ENCODE measurements at regions not wholly inside any gene's neighbourhood (a gene's known extent, or its start where the extent isn't known, plus 50 kb on each side); places are given as distances from the start of the nearest gene placed in this dataset.

DNA sequence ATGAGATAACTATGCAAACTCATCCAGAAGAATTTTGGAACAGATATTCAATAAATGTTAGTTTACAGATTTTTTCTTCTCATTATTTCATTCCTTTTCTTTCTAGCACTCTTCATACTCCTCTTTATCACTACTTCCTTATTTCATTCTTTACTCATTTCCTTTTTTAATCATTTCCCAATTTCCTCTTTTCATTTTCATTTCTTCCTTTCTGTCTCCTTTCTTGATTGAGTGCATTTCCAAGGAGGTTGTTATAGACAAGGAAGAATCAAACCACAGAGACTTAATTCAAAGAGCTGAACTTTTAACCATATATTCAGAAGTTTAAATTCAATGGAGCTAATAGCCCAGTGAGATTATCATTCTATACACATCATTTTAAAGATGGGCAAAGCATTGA lies 600.7 kb downstream of the ARAP2 start:
- DNase-seq, result no peak

DNA sequence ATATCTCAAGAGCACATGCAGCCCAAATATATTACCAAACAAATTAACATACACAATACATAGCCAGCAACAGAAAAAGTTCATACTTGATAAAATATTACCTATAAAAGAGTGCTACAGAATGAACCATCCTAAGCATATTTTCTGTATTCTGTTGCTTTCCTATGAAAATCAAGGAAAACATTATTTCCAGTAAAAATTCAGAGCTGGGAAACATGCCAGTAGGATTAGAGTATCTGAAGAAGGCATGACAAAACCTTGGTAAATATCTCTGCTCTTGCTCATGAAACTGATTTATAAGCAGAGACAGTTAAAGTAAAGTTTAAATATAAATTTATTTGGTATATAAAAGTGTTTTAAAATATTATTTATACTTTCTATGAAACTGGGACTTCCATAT lies 599.7 kb downstream of the ARAP2 start:
- DNase-seq, result no peak

DNA sequence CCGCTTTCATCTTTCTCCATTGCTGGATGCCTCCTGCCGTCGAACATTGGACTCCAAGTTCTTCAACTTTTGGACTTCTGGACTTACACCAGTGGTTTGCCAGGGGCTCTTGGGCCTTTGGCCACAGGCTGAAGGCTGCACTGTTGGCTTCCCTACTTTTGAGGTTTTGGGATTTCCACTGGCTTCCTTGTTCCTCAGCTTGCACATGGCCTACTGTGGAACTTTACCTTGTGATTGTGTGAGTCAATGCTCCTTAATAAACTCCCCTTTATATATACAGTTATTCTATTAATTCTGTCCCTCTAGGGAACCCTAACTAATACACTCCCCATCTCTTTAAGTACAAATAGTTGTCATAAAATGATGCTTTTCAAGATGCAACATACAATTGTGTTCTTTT lies 595.3 kb downstream of the ARAP2 start:
- DNase-seq, result no peak

DNA sequence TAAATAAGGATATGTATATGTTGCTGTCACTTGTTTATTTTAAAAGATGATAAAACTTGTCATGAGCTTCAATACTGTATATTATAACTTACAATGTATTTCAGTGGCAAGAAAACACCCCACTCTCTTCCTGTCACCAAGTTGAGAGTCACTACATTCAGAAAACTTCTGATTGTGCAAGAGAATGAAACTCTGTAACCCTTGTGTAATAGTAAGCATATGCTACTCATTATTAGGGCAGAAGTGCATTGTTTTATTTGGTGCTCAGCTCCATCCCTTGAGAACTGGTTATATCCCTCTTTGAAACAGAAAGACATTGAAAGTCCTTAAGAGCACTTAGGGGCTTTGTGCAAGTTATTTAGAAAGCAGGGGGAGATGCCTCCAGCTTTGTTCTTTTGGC lies 594.5 kb downstream of the ARAP2 start:
- no peak for DNase-seq

DNA sequence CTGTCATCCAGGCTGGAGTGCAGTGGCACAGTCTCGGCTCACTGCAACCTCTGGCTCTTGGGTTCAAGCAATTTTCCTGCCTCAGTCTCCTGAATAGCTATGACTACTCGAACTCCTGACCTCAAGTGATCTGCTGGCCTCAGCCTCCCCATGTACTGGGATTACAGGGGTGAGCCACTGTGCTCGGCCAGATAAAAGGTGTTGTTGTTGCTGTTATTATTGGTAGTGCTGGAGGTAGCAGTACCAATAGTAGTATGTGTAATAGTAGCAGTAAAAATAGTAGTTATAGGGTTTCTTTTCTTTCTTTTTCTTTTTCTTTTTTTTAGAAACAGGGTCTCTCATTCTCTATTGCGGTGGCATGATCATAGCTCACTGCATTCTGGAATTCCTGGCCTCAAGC lies 592.1 kb downstream of the ARAP2 start:
- DNase-seq, result no peak

DNA sequence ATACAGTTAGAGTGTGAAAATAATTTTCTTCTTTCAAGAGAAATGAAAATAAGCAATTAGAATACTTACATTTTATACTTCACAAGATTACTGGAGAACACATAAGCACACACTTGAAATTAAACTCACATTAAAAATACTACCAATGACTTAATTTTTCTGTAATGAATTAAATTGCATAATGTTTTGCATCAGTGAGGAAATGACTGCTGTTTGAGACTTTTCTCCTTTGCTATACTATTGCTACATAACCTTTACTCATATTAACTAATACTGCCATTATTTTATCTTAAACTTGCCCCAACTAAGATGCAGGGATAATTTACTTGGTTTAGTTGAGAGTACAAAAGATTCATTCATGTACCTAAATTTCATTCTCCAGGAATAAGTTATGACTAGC lies 590.9 kb downstream of the ARAP2 start:
- no peak for DNase-seq

DNA sequence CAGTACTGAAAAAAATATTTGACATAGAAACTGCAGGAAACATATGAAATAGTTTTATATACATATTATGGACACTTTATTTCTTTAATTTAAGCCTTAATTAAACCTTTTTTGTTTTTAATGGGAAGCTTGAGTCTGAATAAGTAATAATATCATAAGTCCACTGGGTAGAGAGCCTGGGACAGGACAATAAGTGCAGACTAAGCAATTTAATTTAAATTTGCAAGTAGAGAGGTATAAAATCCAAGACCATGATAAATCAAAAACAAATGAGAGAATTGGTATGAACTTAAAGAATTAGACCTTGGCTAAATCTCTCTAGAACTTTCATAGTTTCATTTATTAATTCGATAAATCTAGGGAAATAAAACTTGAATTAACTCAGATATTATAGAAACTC lies 571.2 kb downstream of the ARAP2 start:
- no peak for DNase-seq

DNA sequence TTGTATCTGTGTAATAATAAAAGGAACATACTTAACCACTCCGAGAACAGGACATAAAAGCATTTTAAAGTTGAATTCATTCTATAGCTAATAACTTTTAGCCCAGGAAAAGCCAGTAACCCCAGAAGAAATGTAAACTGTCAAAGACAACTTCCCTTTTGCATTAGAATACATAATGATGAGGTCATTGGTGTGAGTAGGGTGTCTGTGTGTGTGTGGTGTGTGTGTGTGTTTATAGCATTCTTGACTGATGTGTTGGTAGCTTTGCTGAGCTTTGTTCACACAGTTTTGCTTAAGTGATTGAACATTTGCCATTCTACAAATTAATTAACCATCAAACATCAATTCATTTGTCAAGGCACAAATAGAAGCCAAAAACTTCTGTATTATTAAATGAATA lies 559.6 kb downstream of the ARAP2 start:
- DNase-seq, result no peak

DNA sequence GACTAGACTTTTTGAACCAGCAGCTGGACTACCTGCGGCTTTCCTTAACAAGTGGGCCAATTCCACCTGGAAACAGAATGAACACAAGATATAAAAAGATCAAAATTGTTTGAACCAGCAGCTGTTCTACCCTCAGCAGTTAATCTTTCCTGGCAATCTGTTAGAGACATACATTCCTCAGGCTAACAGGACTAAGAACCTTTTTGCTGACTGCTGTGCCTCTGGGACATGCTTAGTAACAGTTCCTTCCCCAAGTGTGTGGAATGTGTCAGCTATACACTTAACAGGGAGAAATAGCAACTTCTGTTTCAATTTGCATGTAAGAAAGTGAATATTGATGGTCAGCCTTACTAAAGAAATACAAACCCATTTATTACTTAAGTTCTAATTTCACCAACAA lies 554.4 kb downstream of the ARAP2 start:
- DNase-seq, result no peak

DNA sequence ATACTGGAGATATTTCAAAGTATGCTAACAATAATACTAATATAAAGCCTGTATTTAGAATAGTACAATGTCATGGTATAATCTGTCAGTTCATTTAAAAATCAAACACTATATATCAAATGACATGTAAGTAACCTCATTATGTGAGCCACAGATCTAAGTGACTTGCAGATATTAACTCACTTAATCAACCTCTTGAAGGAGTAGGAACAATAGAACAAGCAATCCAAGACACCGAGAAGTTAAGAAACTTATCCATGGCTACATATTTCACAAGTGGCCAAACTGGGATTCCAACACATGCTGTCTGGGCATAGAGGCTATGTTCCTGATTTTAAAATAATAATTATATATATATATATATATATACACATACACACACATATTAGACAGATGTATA lies 554.0 kb downstream of the ARAP2 start:
- DNase-seq, result no peak

DNA sequence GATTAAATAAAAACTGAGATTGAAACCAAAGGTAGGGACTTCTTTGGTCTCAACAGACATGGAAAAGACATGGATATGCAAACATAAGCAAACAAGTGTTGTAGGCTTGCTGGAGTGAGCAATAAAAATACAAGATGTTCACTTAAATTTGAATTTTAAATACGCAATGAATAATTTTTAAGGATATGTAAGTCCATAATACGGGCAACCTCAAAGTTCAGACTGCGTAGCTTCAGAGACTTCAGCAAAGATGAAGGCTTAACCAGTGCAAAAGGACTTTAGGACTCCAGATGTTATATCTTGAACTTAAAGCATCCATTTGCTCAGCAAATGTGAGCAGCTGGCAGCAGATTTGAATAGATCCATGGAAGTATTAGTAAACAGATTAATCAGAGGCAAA lies 549.3 kb downstream of the ARAP2 start:
- no peak for DNase-seq

DNA sequence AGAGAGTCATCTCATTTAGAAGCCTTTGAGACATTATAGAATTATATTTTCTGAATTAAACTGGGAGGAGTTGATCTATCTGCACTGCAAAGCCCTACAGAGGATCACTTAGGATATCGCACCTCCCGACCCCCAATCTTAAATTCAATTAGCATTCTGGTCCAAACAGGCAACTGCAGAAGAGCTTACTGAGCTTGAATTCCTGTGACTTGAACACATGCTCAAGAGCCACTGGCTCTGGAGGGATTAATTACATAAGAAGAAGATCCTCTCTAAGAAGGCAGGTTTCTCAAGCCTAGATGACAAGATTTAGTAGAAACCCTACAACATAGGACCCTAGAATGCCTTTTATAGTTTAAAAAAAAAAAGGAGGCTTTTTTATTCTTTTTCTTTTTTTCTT lies 548.9 kb downstream of the ARAP2 start:
- DNase-seq, result no peak

DNA sequence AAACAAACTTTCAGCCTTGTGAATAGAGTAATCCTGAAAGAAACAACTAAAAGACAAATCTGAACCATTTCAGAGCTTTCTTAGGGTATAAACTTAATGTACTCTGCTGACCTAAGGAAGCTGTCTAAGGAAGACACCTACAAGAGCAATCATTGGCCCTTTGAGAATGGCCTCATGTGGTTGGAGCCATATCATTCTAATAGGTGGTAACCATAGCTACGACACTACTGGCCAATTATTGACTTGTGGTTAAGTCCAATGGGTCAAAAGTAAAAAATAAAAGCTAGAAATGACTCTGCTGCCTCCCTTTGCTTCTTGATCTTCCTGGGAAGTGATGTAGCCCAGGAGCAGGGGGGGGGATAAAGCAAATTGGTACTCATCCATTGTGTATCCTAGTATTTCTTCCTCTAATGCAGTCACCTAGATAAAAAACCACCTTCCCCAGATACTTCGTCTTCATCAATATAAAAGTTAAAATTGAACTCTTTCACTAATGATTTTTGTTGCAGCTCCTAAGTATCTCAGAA lies 547.0 kb downstream of the ARAP2 start:
- no peak for DNase-seq

DNA sequence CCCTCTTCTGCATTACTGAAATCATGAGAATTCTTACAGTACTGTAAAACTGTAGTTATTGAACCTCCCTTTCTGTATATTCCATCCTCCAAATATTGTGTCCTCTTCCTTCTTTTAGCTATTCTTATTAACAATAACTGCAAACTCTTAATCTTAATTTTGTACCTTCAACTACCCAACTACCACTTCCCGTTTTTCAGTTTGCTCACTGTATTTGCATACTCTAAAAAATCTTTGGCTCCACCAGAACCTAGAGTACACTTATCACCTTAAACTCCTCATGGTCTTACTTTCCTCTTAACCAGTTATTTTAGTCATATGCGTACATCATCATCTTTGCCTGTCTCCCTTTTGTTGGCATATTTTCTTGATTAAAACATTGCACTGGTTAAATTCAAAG lies 543.7 kb downstream of the ARAP2 start:
- no peak for DNase-seq

DNA sequence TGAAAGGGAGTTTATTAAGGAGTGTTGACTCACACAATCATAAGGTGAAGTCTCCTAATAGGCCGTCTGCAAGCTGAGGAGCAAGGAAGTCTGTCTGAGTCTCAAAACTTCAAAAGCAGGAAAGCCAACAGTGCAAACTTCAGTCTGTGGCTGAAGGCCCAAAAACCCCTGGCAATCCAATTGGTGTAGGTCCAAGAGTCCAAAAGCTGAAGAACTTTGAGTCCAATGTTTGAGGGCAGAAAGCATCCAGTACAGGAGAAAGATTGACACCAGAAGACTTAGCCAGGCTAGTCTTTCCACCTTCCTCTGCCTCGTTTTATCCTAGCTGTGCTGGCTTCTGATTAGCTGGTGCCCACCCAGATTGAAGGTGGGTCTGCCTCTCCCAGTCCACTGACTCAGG lies 535.2 kb downstream of the ARAP2 start:
- DNase-seq, result no peak

DNA sequence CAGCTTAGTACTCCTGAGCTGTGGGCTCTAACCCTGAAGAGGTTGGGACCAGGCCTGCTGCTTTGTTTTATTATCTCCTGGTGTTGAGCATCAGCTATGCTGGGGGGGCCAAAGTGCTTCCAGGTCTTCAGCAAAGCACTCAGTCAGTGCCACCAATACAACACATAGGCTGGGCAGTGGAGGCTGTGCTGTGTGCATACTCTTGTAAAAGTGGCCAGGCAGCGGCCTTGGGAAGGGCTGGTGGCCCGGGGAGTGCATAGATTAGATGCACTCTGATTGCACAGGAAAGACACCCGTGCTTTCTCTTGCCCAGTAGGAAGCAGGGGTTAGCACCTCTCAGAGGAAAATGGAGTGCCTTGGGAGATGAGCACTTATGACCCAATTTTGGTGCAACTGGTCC lies 534.0 kb downstream of the ARAP2 start:
- no peak for DNase-seq

DNA sequence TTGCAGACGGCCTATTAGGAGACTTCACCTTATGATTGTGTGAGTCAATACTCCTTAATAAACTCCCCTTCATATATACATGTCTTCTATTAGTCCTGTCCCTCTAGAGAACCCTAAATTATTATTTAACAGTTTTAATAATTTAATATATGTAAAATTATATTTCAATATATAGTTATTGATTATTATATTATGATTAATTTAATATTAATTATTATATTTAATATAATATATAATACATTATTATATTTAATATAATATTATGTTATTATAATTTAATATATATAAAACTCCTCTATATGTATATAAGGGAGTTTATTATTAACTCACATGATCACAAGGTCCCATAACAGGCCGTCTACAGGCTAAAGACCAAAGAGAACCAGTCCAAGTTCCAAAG lies 533.2 kb downstream of the ARAP2 start:
- DNase-seq, result no peak

DNA sequence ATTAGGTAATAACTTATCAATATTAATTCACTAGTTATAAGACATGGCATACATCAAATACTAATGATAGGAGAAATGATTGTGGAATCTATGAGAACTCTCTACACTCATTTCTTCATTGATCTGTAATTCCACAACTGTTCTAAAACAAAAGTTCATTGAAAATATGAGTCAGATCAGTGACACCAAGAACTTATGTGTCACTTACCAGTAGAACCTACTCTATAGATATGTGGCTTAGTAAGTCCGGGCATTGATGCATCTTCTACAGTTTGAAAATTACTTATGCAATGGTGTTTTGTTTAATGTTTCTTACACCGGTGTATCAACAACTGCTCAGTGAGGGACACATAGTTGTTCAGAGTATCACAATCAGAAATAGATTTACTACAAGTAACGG lies 520.3 kb downstream of the ARAP2 start:
- no peak for DNase-seq

DNA sequence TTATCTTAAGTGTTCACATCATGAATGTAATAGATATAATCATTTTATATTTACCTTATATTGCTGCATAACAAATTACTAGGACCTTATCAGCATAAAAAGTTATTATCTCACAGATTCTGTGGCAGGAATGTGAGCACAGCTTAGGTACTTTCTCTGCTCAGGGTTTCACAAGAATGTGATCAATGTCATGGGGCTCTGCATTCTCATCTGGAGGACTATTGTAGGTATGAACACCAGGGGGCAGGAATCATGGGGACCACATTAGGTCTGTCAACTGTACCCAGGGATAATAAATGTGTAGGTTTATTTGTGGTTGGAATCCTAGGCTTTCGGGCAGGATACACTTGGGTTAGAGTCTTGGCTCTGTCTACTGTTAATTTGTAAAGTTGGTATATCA lies 519.2 kb downstream of the ARAP2 start:
- DNase-seq, result no peak

DNA sequence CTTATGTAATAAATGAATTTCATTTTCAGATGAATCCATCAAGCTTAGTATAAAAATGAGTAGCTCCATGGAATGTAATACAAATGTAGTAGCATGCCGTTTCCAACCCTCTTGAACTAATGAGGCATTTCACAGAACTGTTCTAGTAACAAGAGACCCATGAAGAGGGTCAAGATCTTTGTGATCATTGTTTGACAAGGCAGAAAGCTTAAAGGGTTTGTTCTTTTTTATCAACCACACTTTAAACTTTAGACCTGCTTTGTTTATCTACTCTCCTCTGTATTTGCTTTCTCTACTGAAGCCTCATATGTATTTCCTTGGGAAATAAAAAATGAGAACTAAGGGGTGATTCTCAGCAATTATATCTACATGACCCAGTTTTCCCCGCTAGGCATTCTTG lies 513.9 kb downstream of the ARAP2 start:
- no peak for DNase-seq

DNA sequence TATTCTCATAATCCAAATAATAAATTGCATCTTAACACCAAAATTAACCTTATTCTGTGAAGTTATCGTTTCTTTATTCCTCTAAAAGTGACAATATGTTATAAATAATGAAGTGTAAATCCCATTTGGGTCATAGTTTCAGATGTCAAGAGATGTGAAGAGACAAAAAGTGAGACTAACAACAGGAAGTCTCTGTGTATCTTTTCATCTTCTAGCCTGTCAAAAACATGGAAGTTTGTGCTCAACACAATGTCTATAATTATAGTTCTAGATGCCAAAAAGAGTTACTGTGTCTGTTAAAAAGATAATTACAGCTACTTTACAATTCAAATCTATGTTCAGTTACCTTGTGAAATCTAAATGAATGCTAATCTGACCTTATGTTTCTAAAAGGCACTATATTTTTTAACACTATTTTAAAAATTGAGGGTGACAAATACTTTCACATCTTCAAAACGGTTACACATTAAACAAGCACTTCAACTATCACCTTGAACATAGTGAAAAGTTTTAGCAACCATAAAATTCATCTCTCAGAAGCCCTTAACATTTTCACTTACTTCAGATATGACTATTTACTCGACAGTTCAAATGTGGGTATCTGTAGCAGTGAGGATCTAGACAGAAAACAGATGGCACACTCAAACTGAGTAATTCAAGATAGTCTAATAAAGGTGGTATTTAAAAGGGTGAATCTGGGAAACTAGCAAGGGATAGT lies 509.8 kb downstream of the ARAP2 start:
- no peak for DNase-seq

DNA sequence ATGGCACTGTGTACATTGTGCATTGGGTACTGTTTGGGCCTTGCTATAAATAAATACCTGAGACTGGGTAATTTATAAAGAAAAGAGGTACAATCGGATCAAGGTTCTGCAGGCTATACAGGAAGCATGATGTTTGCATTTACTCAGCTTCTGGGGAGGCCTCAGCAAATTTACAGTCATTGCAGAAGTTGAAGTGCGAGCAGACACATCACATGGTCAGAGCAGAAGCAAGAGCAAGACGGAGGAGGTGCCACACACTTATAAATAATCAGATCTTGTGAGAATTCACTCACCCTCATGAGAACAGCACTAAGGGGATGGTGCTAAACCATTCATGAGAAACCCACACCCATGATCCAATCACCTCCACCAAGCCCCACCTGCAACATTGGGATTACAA lies 505.0 kb downstream of the ARAP2 start:
- no peak for DNase-seq

DNA sequence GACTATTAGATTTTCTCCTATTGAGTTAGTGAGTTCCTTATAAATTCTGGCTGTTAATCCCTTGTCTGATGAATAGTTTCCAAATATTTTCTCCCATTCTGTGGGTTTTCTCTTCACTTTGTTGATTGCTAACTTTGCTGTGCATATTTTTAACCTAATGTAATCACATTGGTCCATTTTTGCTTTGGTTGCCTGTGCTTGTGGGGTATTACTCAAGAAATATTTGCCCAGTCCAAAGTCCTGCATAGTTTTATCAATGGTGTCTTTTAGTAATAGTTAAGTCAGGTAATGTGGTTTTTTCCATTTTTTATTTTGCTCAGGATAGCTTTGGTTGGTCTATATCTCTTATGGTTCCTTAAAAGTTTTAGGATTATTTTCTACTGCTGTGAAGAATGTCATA lies 490.3 kb downstream of the ARAP2 start:
- no peak for DNase-seq

DNA sequence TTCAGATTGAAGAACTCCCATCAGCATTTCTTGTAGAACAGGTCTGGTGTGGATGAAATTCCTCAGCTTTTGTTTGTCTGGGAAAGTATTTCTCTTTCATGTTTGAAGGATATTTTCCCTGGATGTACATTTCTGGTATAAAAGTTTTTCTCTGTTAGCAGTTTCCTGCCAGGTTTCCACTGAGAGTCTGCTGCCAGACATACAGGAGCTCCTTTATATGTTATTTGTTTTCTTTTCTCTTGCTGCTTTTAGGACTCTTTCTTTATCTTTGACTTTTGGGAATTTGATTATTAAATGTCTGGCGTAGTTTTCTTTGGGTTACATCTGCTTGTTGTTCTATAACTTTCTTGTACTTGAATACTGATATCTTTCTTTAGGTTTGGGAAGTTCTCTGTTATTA lies 486.5 kb downstream of the ARAP2 start:
- no peak for DNase-seq

DNA sequence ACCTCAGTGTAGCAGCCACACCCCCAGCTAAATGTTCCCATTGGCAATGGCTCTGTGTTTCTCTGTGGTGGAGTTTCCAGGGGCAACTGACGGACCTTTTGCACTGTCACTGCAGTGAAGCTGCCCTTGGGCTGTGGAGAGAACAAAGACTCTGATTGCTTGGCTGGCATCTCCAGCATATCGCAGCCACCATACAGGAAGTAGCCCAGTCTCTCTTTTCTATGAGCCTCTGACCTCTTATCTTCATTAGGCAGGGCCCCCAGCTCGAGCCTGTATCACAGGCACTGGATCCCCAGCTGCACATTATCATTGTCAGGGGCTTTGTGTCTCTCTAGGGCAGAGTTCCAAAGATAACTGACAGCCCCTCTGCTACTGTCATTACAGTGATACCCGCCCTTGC lies 483.5 kb downstream of the ARAP2 start:
- no peak for DNase-seq

DNA sequence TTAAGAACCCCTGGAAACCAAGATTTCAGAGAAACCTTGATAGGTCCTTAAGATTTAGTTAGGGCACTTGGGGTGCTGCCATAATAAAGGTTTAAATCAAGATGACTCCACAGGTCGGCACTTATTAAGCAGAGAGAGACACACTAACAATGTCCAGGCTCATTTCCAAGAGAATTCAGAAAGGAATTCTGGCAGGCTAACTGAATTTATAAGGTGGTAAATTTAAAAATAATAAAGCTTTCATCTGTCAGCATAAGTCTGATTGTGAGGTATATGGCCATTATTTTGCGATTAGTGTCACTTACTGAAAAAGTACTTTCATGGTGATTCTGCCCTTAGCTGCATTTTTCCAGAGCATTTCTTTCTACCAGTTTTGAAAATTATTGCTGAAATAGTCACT lies 472.7 kb downstream of the ARAP2 start:
- DNase-seq, result no peak
